HG03025 (cell line): ENCODE measurements at regions not wholly inside any gene's neighbourhood (a gene's known extent, or its start where the extent isn't known, plus 50 kb on each side); places are given as distances from the start of the nearest gene placed in this dataset.

Experiments
- ATAC-seq: cut with Tn5 transposase; IDR thresholded peaks from one replicate; pipeline ENCODE4 v1.9.1; 2021; ENCODE audit warnings: mild to moderate bottlenecking, moderate library complexity; ENCODE audit not compliant: unreplicated experiment, low FRiP score

DNA sequence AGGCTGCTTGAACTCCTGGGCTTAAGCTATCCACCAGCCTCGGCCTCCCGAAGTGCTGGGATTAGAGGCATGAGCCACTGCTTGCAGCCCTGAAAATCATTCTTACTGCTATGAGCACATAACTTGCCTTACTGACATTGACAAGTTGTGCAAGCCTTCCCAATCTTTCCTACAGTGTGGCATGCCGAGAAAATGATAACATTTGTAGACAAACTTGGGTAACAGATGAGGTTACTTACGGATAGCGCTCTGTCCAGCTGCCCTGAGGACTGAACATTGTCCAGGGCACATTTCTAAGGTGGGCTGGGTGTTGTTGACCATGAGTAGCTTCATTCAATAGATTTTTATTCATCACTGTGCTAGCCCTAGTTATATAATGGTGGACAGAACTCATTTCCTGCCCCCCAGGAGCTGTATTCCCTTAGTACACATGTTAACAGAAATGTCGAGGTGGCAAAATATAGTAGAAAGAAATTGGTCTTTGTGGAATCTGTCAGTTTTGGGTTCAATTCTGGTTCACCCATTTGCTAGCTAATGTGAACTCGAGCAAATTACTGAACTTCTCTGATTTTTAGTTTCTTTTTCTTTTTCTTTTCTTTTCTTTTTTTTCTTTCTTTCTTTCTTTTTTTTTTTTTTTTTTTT is 118.4 kb upstream of the AKIRIN2 start:
- ATAC-seq: no peak

DNA sequence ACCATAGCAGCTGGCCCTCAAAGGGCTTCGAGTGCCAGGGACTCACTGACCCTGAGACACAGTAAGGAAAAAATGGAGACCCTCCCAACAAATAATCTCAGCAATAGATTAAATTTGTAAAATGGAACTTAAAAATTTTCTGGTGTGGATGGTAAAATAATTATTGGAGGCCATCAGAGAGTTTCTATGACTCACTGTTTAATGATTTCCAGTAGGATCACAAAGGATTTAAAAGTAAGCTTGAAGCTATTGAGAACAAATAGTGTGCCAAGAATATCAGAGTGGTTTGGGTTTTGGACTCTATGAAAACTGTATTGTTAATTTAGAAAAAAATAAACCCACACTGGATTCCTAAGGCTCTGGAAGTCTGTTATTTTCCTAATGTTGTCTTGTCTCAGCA is 115.2 kb upstream of the AKIRIN2 start:
- ATAC-seq: no peak

DNA sequence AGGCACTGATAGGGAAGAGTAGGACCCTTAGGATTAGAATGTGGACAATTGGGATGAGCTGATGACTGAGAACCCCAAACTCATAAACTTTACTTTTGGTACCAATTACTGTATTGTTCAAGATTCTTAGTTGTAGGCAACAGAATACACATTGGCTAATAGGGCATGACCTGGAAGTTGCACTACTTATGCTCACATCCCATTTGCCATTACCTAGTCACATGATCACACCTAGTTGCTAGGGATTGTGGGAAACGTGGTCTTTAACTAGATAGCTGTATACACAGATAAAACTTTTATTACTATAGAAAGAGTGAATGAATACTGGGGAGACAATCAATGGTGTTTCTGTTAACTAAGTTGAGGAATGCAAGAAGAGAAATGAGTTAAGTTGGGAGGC is 113.4 kb upstream of the AKIRIN2 start:
- no peak for ATAC-seq

DNA sequence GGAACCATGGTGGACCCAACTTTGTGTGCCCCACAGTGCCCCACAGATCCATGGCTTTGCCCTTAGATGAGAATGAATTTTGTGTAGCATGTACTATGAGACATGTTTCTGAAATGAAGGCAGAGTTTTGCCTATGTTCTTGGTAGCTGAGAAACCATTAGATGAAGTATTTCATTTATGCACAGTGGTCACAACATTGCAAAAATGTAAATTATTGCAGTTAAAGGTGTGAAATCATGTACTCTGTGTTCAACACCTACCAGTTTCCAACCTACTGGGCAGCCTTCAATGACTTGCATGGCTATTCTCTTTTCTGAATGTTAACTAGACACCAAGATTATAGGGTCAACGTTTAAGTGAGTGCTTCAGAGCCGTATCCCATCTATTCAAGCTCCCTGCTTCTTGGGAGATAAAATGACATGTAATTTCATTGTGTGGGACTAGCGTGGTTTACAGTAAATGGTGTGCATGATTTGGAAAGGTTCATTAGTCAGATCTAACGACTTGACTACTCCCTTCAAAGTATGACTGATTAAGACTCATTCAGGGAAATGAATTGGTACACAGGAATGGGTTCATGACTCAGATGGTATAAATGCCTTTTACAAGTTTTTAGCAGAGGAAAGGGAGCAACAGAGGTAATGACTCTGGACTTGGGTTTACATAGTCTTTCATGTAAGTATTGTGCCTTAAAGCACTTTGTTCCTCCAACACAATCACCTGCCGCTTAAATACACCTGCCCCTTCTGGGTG is 106.1 kb upstream of the AKIRIN2 start:
- ATAC-seq: no peak

DNA sequence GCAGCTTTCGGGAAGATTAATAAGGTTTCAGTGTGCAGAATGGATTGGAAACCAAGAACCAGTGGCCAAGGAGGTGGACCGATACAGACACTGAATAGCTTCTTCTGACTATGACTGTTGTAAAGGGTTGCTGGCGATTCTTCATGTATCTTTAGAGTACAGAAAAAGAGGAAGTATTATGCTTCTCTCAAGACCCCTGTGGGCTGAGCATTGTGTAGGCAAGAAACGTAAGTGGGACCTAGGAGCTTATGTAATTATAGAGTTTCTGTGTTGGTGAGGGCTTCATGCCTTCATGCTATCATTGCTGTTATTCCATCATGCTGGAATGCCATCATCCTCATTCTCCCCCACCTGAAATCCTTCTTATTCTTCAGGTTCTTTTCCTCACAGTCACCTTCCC is 105.4 kb upstream of the AKIRIN2 start:
- peak; percentile 86 for ATAC-seq

DNA sequence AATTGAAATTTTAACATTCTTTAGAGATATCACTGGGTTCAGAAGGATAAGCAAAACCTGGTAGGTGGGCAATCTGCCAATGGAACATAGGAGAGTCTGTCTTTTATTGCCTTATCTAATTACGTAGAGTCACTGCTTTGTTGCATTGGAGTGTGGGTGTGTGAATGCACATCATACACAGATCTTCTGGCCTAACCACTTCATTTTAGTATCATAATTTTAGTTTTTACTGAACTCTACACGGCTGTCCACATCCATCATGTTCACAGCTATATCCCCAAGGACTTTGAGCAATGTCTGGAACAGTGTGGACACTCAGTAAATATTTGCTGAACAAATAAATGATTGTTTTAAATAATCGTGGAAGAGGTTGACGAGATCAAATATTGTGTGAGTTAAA is 104.6 kb upstream of the AKIRIN2 start:
- no peak for ATAC-seq

DNA sequence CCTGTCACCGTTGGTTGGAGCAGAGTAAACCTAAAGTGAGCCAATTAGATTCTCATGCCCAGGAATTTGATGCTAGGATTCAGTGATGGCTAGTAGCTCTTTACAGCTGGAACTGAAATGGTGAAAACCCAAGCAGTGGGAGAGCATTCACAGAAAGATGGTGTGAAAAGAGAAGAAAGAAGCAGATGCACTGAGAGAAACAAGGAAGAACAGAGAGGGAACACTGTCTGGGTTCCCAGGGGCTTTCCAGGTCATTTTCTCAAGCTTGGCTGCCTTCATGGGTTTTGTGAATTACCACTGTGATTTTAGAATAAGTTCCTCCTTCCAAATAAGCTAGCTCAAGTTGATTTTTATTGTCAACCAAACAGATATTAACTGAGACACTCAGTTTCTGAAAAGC is 104.1 kb upstream of the AKIRIN2 start:
- ATAC-seq: no peak

DNA sequence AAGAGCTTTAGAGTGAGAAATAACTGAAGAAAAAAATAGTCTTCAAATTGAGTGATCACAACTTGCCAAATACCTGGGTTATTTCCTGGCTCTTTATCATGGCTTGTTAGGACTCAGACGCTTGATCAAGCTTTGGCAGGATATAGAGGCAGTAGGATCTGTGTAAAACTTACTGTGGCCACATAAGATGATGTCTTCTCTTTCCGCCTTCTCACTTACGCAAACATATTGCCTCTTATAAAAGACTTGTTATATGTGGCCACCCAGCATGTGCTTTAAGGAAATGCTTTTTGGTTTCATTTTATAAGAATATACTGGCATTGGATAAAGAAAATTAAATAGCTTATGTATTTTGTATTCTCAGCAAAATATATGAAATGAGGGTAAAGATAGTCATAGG is 101.8 kb upstream of the AKIRIN2 start:
- no peak for ATAC-seq

DNA sequence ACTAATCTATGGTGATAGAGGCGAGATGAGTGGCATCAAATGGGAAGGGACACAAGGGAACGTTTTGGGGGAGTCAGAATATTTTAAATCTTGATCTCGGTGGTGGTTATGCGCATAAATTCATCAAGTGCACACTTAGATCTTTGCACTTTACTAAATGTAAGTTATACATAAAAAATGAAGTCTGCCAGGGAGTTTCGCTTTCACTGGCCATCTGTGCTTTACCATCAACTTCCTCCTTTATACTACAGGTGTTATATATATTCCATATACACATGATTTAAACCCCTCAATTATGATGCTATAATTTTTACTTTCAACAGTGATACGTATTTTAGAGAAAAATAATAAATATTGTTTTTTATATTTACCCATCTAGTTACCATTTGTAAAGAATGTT is 97.6 kb upstream of the AKIRIN2 start:
- no peak for ATAC-seq

DNA sequence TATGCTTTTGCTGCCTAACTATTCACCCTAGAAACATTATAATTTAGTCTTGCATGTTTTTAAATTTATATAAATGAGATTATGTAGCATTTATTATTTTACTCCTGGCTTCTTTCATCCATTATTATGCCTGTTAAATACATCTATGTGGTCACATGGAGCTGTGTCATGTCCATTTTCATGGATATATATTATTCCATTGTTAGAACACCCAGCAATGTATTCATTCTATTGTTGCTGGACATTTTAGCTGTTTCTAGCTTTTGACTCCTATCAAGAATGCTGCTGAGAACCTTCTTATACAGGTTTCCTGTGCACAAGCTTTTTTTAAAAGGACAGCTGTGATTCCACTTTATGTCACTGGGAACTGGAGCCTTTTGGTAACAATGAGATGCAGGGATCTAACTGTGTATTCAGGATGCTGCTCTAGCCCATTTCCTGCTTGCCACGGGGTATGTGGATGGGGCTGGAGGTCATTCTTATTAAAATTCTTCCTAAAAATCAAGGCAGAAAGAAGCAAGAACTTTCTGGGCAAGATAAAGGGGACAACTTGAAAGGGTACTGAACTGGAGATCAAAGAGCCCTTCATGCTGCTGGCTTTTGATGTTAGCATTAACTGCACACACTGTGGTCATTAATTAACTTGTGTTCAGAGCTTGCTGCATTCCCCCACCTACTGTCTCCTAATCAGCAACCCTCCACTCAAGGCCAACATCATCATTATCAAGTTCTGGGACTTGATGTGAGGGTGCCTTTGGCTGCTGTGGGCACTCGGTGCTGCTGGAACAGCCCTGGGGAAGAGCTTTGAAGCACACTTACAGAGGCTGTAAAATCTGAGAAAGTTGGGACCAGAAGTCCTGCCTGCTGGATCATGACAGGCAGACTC is 96.6 kb upstream of the AKIRIN2 start:
- no peak for ATAC-seq

DNA sequence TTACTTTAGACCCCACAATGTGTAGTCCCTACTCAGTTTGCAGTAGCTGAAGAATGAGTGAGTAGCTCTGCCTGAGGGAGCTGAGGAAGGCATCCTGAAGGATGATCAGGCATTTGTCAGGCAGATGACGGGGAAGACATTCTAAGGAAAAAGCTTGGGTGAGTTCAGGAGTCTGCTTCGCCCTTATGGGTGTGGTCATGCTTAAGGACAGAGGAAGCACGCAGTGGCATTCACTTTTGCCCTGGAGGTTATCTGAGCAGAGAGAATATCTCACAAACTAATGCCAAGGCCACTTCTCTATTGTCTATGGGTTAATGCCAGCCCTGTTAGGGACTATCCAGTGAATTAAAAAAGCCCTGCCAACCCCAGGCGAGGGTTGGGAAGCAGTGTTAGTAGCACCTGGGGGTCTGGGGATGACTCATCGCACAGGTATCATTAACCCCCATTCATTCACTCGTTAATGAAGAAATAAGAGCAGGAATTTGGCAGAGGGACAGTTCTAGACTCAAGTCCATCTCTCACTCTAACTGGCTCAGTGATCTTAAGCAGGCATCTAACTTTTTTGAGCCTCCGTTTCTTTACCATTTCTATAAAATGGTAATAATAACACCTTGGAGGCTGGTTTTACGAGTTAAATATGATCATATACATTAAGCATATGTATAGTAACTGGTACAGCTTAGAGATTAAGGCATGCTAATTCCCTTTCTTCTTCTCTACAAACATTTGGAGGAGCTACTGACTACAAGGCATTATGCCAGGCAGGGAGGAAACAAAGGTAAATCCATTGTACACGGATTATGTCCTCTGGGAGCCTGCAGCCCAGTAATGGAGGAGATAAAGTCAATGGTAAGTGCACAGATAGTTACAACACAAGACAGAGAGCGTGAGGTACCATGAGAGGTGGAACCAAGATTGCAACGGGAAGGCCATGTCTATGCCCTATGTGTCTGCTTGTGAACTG is 93.2 kb upstream of the AKIRIN2 start:
- ATAC-seq: no peak

DNA sequence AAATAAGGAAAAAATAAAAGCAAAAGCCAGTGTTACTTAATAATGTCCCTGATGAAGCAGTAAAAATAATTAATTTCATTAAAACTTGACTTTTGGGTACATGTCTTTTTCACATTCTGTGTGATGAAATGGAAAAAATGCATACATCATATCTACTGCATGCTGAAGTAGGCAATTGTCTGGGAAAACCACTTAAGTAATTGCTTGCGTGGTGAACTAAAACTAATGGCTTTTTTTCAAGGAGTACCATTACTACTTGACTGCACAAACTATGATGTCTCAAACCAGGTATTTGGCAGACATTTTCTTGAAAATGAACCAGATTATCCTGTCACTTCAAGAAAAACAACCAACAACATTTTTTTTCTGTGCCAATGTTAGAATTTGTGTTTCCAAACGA is 91.3 kb upstream of the AKIRIN2 start:
- ATAC-seq: no peak

DNA sequence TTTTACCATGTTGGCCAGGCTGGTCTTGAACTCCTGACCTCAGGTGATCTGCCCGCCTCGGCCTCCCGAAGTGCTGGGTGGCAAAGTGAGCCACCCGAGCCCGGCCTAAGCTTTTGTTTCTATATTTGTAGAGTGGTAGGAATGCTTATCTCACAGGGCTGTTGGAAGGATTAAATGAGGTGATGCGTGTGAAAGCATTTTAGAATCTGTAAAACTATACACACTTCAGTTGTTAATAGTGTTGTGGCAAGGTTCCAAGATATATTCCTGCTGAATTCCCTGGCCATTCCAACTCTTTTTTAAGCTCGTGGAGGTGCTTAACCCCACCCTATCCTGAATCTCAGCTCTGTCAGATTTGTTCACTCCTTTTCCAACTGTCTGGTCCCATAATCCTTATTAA is 89.9 kb upstream of the AKIRIN2 start:
- no peak for ATAC-seq

DNA sequence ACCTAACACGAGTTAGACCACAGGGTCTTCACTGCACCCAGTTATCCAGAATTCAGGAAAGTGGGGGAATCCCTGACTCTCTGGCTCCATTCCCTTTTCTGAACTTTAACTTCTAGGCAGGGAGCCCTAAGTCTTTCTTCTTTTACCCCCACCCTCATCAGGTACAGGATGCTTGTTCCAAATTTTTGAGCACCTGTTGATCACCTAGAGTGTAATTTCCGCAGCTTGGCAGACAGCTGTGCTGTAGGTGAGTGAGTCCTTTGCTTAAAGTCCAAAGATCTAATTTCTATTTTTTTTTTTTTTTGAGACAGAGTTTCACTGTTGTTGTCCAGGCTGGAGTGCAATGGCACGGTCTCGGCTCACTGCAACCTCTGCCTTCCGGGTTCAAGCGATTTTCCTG is 89.5 kb upstream of the AKIRIN2 start:
- ATAC-seq: no peak

DNA sequence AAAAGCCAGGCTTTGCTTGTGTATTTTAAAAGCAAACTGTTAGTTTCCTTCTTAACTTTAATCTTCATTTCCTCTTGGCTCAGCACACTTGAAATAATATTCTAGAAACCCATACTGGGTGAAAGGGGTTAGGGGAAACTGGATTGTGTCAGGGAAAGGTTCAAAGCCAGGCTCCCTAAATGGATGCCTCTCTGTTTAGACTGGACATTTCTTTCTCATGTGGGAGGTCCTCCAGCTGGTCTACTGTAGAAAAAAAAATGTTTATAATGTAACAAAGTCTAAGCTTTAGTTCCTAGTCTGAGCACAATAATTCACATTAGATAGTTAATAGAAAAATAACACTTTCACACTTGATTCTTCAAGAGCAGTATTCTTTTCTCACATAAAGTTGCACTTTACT is 89.0 kb upstream of the AKIRIN2 start:
- ATAC-seq: no peak

DNA sequence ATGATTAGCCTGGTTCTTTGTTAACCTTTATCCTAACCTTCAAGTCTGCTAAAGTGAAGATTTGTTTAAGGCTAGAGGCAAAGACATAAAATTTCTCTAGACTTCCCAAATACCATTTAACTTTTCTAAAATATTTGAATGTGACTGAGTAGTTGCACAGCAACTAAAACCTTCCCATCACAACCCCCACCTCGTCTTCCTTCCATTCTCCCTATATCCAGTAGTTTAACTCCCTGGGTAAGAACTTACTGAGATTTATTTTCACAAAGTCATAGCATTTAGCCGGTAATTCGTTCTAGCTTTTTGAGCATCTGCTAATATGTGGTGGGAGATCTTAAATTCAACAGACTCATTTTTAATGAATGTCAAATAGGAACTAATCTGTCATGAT is 87.9 kb upstream of the AKIRIN2 start:
- no peak for ATAC-seq

DNA sequence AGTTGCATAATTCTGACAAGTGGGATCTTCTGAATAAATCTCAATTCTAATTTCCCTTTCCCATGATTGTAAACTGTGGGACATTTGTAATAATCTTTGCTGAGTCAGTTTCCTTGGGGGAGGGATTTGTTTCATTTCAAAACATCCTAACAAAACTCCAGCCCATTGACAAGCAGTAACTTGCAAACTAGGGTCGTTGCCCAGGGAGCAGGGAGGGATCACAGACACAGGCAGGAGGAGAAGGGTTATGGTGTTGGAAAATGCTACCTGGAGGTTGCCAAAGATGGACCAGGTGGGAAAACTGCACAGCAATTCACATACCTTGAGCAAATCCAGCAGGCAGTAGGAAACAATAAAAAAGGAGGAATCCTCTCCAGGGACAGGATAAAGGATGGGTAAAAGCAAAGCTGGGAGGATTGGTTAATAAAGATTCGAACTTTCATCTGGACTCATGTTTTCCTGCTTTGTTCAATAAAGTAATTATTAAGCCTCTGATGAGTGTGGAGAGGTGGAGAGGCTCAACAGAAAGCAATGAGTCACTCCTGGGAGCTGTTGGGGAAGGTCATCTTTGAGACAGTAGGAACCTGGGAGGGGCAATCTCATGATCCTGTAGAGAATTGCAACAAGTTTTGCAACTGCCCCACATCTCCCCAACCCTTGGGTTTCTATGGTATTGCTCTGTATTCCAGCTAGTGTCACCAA is 87.3 kb upstream of the AKIRIN2 start:
- ATAC-seq: no peak

DNA sequence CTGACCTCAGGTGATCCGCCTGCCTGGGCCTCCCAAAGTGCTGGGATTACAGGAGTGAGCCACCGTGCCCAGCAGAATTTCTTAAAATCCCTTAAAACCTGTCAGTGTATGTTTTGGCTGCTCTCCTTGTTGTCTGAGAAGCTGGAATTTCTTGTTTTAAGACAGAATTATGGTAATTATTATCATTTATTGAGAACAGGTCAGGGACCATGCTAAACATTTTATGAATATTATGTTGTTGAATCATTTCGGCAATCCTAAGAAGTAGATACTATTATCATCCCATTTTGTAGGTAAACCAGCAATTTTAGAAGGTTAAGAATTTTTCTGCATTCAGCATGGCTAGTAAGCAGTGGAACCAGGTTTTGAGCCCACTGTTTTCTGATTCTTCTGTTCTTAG is 86.1 kb upstream of the AKIRIN2 start:
- ATAC-seq: no peak

DNA sequence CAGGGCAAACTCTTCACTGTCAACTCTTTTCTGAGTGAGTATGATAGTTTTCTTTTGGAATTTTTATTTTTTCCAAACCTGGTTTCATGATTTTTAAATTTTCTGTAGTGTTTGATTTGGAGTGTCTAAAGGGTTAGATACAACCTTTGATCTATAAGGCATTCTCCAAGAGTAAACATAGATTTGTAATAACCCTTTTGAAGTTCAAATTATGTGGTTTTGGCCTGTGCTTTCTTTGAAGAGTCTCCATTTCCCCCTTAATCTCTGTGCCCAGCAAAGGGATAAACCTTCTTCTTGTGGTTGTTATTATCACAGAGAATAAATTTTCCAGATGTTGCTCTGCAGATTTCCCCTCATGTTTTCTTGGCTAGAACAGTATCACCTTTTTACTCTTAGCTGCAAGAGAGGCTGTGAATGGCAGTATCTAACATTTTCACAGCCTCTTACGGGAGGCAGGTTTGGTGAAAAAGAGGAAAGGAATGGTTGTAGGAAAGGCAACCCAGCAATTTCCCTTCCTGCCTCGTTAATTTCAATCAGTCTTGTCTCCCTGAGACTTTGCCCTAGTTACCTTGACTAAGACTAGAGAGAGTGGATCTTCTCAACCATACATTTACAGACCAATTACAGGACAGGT is 83.3 kb upstream of the AKIRIN2 start:
- no peak for ATAC-seq
